Liver (tissue), 3 donors: ENCODE measurements at regions not wholly inside any gene's neighbourhood (a gene's known extent, or its start where the extent isn't known, plus 50 kb on each side); places are given as distances from the start of the nearest gene placed in this dataset.

Source experiments
- EGR1 ChIP-seq, 2 donors: IDR thresholded peaks; 2 replicates each; pipeline ENCODE4 v1.6.1; 2016 to 2018; ENCODE audit warnings: antibody characterized with exemption in 2 of 2, low read depth in 2 of 2
- HNF4A ChIP-seq, 2 donors: conservative IDR thresholded peaks; 2 replicates each; pipeline ENCODE4 v1.6.1; 2016; ENCODE audit warnings: antibody characterized with exemption in 2 of 2, mild to moderate bottlenecking in 2 of 2
- JUND ChIP-seq, 2 donors: IDR thresholded peaks; 2 replicates each; pipeline ENCODE4 v1.6.1; 2016; ENCODE audit warnings: antibody characterized with exemption in 2 of 2
- RXRA ChIP-seq, 2 donors: IDR thresholded peaks; 2 replicates each; pipeline ENCODE4 v1.6.1; 2017 to 2018; ENCODE audit warnings: antibody characterized with exemption in 2 of 2, mild to moderate bottlenecking in 1 of 2
- YY1 ChIP-seq: IDR thresholded peaks from 2 replicates; pipeline ENCODE4 v1.6.1; 2016; ENCODE audit warnings: antibody characterized with exemption, mild to moderate bottlenecking
- TF ChIP-seq, protein P1 (sequence below): fragments of 150-350 bp; IDR thresholded peaks from 2 replicates; pipeline ENCODE4 v1.5.1; 2017; ENCODE audit warnings: improper control_type of control experiment, low read depth, low read length; ENCODE audit not compliant: missing input control
- TF ChIP-seq, protein P2 (sequence below): IDR thresholded peaks from 2 replicates; pipeline ENCODE4 v1.6.1; 2016; ENCODE audit warnings: antibody characterized with exemption, mild to moderate bottlenecking
- TF ChIP-seq, protein P3 (sequence below): IDR thresholded peaks from 2 replicates; pipeline ENCODE4 v1.6.1; 2016; ENCODE audit warnings: antibody characterized with exemption
- donor health status: healthy.
- donor health status: healthy.

DNA sequence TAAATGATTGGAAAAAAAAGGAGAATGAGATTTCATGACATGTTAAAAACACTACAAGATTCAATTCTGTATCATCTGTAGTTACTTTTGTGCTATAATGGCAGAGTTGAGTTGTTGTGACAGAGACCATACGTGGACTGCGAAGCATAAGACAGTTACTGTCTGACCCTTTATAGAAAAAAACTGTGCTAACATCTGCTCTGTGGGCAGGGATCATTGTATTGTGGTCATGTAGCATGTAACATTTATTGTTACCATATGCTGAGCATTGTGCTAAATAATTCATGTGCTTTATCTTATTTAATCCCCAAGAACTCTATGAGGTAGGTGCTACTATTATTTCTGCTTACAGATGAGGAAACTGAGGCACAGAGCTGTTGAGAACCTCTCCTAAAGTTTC lies 147.3 kb upstream of the HMHB1 start:
- TF ChIP-seq, protein P1, sequence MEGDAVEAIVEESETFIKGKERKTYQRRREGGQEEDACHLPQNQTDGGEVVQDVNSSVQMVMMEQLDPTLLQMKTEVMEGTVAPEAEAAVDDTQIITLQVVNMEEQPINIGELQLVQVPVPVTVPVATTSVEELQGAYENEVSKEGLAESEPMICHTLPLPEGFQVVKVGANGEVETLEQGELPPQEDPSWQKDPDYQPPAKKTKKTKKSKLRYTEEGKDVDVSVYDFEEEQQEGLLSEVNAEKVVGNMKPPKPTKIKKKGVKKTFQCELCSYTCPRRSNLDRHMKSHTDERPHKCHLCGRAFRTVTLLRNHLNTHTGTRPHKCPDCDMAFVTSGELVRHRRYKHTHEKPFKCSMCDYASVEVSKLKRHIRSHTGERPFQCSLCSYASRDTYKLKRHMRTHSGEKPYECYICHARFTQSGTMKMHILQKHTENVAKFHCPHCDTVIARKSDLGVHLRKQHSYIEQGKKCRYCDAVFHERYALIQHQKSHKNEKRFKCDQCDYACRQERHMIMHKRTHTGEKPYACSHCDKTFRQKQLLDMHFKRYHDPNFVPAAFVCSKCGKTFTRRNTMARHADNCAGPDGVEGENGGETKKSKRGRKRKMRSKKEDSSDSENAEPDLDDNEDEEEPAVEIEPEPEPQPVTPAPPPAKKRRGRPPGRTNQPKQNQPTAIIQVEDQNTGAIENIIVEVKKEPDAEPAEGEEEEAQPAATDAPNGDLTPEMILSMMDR, result no peak
- no peak for TF ChIP-seq YY1
- TF ChIP-seq, protein P2, sequence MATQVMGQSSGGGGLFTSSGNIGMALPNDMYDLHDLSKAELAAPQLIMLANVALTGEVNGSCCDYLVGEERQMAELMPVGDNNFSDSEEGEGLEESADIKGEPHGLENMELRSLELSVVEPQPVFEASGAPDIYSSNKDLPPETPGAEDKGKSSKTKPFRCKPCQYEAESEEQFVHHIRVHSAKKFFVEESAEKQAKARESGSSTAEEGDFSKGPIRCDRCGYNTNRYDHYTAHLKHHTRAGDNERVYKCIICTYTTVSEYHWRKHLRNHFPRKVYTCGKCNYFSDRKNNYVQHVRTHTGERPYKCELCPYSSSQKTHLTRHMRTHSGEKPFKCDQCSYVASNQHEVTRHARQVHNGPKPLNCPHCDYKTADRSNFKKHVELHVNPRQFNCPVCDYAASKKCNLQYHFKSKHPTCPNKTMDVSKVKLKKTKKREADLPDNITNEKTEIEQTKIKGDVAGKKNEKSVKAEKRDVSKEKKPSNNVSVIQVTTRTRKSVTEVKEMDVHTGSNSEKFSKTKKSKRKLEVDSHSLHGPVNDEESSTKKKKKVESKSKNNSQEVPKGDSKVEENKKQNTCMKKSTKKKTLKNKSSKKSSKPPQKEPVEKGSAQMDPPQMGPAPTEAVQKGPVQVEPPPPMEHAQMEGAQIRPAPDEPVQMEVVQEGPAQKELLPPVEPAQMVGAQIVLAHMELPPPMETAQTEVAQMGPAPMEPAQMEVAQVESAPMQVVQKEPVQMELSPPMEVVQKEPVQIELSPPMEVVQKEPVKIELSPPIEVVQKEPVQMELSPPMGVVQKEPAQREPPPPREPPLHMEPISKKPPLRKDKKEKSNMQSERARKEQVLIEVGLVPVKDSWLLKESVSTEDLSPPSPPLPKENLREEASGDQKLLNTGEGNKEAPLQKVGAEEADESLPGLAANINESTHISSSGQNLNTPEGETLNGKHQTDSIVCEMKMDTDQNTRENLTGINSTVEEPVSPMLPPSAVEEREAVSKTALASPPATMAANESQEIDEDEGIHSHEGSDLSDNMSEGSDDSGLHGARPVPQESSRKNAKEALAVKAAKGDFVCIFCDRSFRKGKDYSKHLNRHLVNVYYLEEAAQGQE, result no peak
- TF ChIP-seq EGR1 (IDR thresholded peaks at IDR 0.05; ENCODE audit: low read depth in 2 of 2), result no peak
- TF ChIP-seq, protein P3, sequence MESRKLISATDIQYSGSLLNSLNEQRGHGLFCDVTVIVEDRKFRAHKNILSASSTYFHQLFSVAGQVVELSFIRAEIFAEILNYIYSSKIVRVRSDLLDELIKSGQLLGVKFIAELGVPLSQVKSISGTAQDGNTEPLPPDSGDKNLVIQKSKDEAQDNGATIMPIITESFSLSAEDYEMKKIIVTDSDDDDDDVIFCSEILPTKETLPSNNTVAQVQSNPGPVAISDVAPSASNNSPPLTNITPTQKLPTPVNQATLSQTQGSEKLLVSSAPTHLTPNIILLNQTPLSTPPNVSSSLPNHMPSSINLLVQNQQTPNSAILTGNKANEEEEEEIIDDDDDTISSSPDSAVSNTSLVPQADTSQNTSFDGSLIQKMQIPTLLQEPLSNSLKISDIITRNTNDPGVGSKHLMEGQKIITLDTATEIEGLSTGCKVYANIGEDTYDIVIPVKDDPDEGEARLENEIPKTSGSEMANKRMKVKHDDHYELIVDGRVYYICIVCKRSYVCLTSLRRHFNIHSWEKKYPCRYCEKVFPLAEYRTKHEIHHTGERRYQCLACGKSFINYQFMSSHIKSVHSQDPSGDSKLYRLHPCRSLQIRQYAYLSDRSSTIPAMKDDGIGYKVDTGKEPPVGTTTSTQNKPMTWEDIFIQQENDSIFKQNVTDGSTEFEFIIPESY, result no peak
- TF ChIP-seq JUND (IDR thresholded peaks at IDR 0.05), result no peak
- TF ChIP-seq HNF4A (conservative IDR thresholded peaks at IDR 0.05), result no peak
- TF ChIP-seq RXRA (IDR thresholded peaks at IDR 0.05), result no peak
